ENCODE measurements at regions not wholly inside any gene's neighbourhood (a gene's known extent, or its start where the extent isn't known, plus 50 kb on each side); places are given as distances from the start of the nearest gene placed in this dataset.
A peak's percentile ranks its signal among the peaks of the same experiment; 100 is the strongest.

GRCh38 chr2:116952254-116952653, 862.2 kb upstream of the DDX18 start:
- no peak overlapping the region for H3K4me3 ChIP-seq (ENCODE audit: insufficient read depth, low read length, poor library complexity, severe bottlenecking)
- no peaks in the 10 kb centered on the region for H3K79me2 ChIP-seq (ENCODE audit: insufficient read depth, low read length)
- H4K20me1 ChIP-seq (ENCODE audit: low read depth, low read length) = no peaks in the 10 kb centered on the region
- H3K9me2 ChIP-seq (replicated peaks; ENCODE audit: insufficient read depth, low read length) = no peaks in the 10 kb centered on the region
- no peaks in the 10 kb centered on the region for H3F3A ChIP-seq (ENCODE audit: insufficient read depth)
- H3K4me2 ChIP-seq (ENCODE audit: low read depth, low read length, poor library complexity, severe bottlenecking) = no peak overlapping the region
- H3K27me3 ChIP-seq (ENCODE audit: low read length) = no peaks in the 10 kb centered on the region
- no peaks in the 10 kb centered on the region for H3K36me3 ChIP-seq (ENCODE audit: low read length)
- peak; percentile 27 for TF ChIP-seq CTCF (IDR thresholded peaks at IDR 0.05; ENCODE audit: insufficient read depth, low read length, poor library complexity, severe bottlenecking)
- no peak for TF ChIP-seq EZH2phosphoT487 (conservative IDR thresholded peaks at IDR 0.05; ENCODE audit: low read length)
- no peaks in the 10 kb centered on the region; the same call in 1 of the 2 replicates for H3K9me3 ChIP-seq (ENCODE audit: insufficient read depth, low read length)
- no peak overlapping the region for H2AFZ ChIP-seq (ENCODE audit: low read depth, low read length, severe bottlenecking)
- no peak overlapping the region for H3K27ac ChIP-seq (ENCODE audit: low read depth, low read length)
- no peak overlapping the region for H3K9ac ChIP-seq (ENCODE audit: low read length)

- Histone ChIP-seq H3K9me3 (ENCODE audit: insufficient read depth, low read length) (no peaks in the 10 kb centered on the region; the same call in 1 of the 2 replicates), H3K27me3 (ENCODE audit: low read length) (no peaks in the 10 kb centered on the region), H3K4me3 (ENCODE audit: insufficient read depth, low read length, poor library complexity, severe bottlenecking) (no peak overlapping the region), H3K27ac (ENCODE audit: low read depth, low read length) (no peak overlapping the region), H4K20me1 (ENCODE audit: low read depth, low read length) (no peaks in the 10 kb centered on the region), H3F3A (ENCODE audit: insufficient read depth) (no peaks in the 10 kb centered on the region), H3K36me3 (ENCODE audit: low read length) (no peaks in the 10 kb centered on the region), H3K9me2 (replicated peaks; ENCODE audit: insufficient read depth, low read length) (no peaks in the 10 kb centered on the region), H3K79me2 (ENCODE audit: insufficient read depth, low read length) (no peaks in the 10 kb centered on the region), H3K4me2 (ENCODE audit: low read depth, low read length, poor library complexity, severe bottlenecking) (no peak overlapping the region), H3K9ac (ENCODE audit: low read length) (no peak overlapping the region), H2AFZ (ENCODE audit: low read depth, low read length, severe bottlenecking) (no peak overlapping the region)
- TF ChIP-seq CTCF (IDR thresholded peaks at IDR 0.05; ENCODE audit: insufficient read depth, low read length, poor library complexity, severe bottlenecking) (no peak), EZH2phosphoT487 (conservative IDR thresholded peaks at IDR 0.05; ENCODE audit: low read length) (no peak)
Observed at GRCh38 chr2:116955646-116956045, 858.8 kb upstream of the DDX18 start.

- no peaks in the 10 kb centered on the region for H3K9me2 ChIP-seq (replicated peaks; ENCODE audit: insufficient read depth, low read length)
- no peaks in the 10 kb centered on the region for H3F3A ChIP-seq (ENCODE audit: insufficient read depth)
- no peak overlapping the region for H2AFZ ChIP-seq (ENCODE audit: low read depth, low read length, severe bottlenecking)
- no peaks in the 10 kb centered on the region for H3K79me2 ChIP-seq (ENCODE audit: insufficient read depth, low read length)
- no peak overlapping the region for H3K4me3 ChIP-seq (ENCODE audit: insufficient read depth, low read length, poor library complexity, severe bottlenecking)
- H3K27ac ChIP-seq (ENCODE audit: low read depth, low read length) = no peak overlapping the region
- no peak for TF ChIP-seq EZH2phosphoT487 (conservative IDR thresholded peaks at IDR 0.05; ENCODE audit: low read length)
- TF ChIP-seq CTCF (IDR thresholded peaks at IDR 0.05; ENCODE audit: insufficient read depth, low read length, poor library complexity, severe bottlenecking) = no peak
- H4K20me1 ChIP-seq (ENCODE audit: low read depth, low read length) = no peaks in the 10 kb centered on the region
- no peaks in the 10 kb centered on the region for H3K27me3 ChIP-seq (ENCODE audit: low read length)
- H3K36me3 ChIP-seq (ENCODE audit: low read length) = no peaks in the 10 kb centered on the region
- H3K9ac ChIP-seq (ENCODE audit: low read length) = no peak overlapping the region
- no peaks in the 10 kb centered on the region for H3K9me3 ChIP-seq (ENCODE audit: insufficient read depth, low read length)
- H3K4me2 ChIP-seq (ENCODE audit: low read depth, low read length, poor library complexity, severe bottlenecking) = no peak overlapping the region
Observed at GRCh38 chr2:116975608-116976007, 838.9 kb upstream of the DDX18 start.
